ENCODE measurements at regions not wholly inside any gene's neighbourhood (a gene's known extent, or its start where the extent isn't known, plus 50 kb on each side); places are given as distances from the start of the nearest gene placed in this dataset.

DNA sequence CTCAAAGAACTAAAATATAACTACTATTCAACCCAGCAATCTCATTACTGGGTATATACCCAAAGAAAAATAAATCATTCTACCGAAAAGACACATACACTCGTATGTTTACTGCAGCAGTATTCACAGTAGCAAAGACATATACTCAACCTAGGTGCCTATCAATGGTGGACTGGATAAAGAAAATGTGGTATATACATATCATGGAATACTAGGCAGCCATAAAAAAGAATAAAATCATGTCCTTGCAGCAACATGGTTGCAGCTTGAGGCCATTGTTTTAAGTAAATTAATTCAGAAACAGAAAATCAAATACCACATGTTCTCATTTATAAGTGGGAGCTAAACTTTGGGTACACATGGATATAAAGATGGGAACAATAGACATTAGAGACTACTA, 266.2 kb upstream of the POU3F1 start:
- TF ChIP-seq CTCF (IDR thresholded peaks at IDR 0.05; ENCODE audit: low read depth, low read length, poor library complexity, severe bottlenecking) (no peak), EZH2phosphoT487 (IDR thresholded peaks at IDR 0.05; ENCODE audit: borderline replicate concordance, low read length) (no peak)

Data from DOHH2 (cell line).